H1 (cell line): ENCODE measurements at regions not wholly inside any gene's neighbourhood (a gene's known extent, or its start where the extent isn't known, plus 50 kb on each side); places are given as distances from the start of the nearest gene placed in this dataset.

Experiments used
- CTCF ChIA-PET: fragments of 300-600 bp; sonication (Branson Sonifier 250); formaldehyde crosslinking; loops from one replicate; lab custom pipeline; 2021; ENCODE audit not compliant: partially characterized antibody; lab: Charles Lee
- POLR2A ChIA-PET: fragments of 300-600 bp; sonication (Branson Sonifier 250); formaldehyde crosslinking; loops from one replicate; lab custom pipeline; 2021; ENCODE audit warnings: inconsistent platforms; ENCODE audit not compliant: partially characterized antibody; lab: Charles Lee
- DNase-seq, 2 experiments: peaks; one replicate each; pipeline versions ENCODE4 v3.0.0 to v3.0.0-alpha.2; 2010 to 2022; ENCODE audit warnings: low spot score in 2 of 2, low read depth in 1 of 2, mixed read lengths in 1 of 2
- FAIRE-seq: peaks from 2 replicates; lab custom pipeline; 2011; peaks lifted over from hg19 to GRCh38; lab: Jason Lieb, UNC
- H2AFZ ChIP-seq: 2 replicates; pipeline ENCODE4 v1.8.1; 2012; ENCODE audit warnings: low read length, inconsistent platforms
- H2AK5ac ChIP-seq: 2 replicates; pipeline ENCODE4 v1.6.1; 2013; ENCODE audit warnings: low read depth, low read length
- H2BK120ac ChIP-seq: replicated peaks from 2 replicates; pipeline ENCODE3; 2013; ENCODE audit warnings: low read depth, low read length, inconsistent platforms
- H2BK12ac ChIP-seq: 2 replicates; pipeline ENCODE4 v1.6.1; 2013; ENCODE audit warnings: low read depth, low read length
- H2BK15ac ChIP-seq: 2 replicates; pipeline ENCODE4 v1.6.1; 2013; ENCODE audit warnings: low read length
- H2BK20ac ChIP-seq: 2 replicates; pipeline ENCODE4 v1.6.1; 2013; ENCODE audit warnings: low read length
- H2BK5ac ChIP-seq: 2 replicates; pipeline ENCODE4 v1.6.1; 2013; ENCODE audit warnings: low read depth, low read length
- H3K14ac ChIP-seq: 2 replicates; pipeline ENCODE4 v1.6.1; 2013; ENCODE audit warnings: inconsistent platforms; ENCODE audit not compliant: insufficient read length
- H3K18ac ChIP-seq: 2 replicates; pipeline ENCODE4 v1.6.1; 2013; ENCODE audit warnings: low read length; ENCODE audit errors: extremely low read depth
- H3K23ac ChIP-seq: 2 replicates; pipeline ENCODE4 v1.6.1; 2013; ENCODE audit warnings: inconsistent platforms; ENCODE audit not compliant: insufficient read length
- H3K23me2 ChIP-seq: 2 replicates; pipeline ENCODE4 v1.6.1; 2013; ENCODE audit warnings: low read depth, low read length
- H3K27ac ChIP-seq: 2 replicates; pipeline ENCODE4 v1.6.1; 2011; ENCODE audit warnings: low read depth, low read length, inconsistent platforms
- H3K27me3 ChIP-seq, 4 experiments: replicated peaks in 1 of 4; 1 replicate in 1 of 4; 2 replicates in 3 of 4; pipeline versions ENCODE4 v1.6.1 to v1.8.1; 2011 to 2013; ENCODE audit warnings: low read length in 3 of 4, mild to moderate bottlenecking in 3 of 4, inconsistent platforms in 2 of 4, mixed read lengths in 2 of 4, moderate library complexity in 1 of 4; ENCODE audit not compliant: control insufficient read depth in 3 of 4, insufficient read depth in 3 of 4; ENCODE audit errors: extremely low read depth in 1 of 4
- H3K36me3 ChIP-seq, 4 experiments: 2 replicates each; pipeline versions ENCODE4 v1.6.1 to v1.8.1; 2011 to 2013; ENCODE audit warnings: mild to moderate bottlenecking in 4 of 4, low read length in 3 of 4, moderate library complexity in 2 of 4, control low read depth in 1 of 4, inconsistent platforms in 1 of 4; ENCODE audit not compliant: insufficient read depth in 4 of 4, control insufficient read depth in 2 of 4
- H3K4ac ChIP-seq: replicated peaks from 2 replicates; pipeline ENCODE3; 2013; ENCODE audit warnings: low read length, low read depth, mixed read lengths, inconsistent platforms; ENCODE audit not compliant: insufficient read length
- H3K4me1 ChIP-seq, 4 experiments: replicated peaks in 1 of 4; 1 replicate in 1 of 4; 2 replicates in 3 of 4; pipeline versions ENCODE4 v1.6.1 to v1.8.1; 2011 to 2013; ENCODE audit warnings: low read length in 3 of 4, inconsistent platforms in 2 of 4, mixed read lengths in 1 of 4; ENCODE audit not compliant: insufficient read depth in 4 of 4, control insufficient read depth in 3 of 4
- H3K4me2 ChIP-seq, 2 experiments: 2 replicates each; pipeline versions ENCODE4 v1.6.1 to v1.8.1; 2011 to 2013; ENCODE audit warnings: low read depth in 2 of 2, low read length in 2 of 2, control low read depth in 1 of 2, inconsistent platforms in 1 of 2, mild to moderate bottlenecking in 1 of 2; ENCODE audit not compliant: insufficient read depth in 1 of 2
- H3K4me3 ChIP-seq, 4 experiments: fragments of 200-600, 300-600 bp in 1 of 4; sonication (generic), shearing (Covaris generic), sonication (Bioruptor Twin) in 1 of 4; 2 replicates each; pipeline versions ENCODE4 v1.5.1 to v1.8.1; 2011 to 2016; ENCODE audit warnings: low read length in 4 of 4, low read depth in 3 of 4, control low read depth in 2 of 4, inconsistent platforms in 2 of 4, mild to moderate bottlenecking in 2 of 4, mixed read lengths in 1 of 4, moderate library complexity in 1 of 4; ENCODE audit not compliant: insufficient read depth in 2 of 4; ENCODE audit errors: extremely low read depth in 1 of 4
- H3K56ac ChIP-seq: replicated peaks from 2 replicates; pipeline ENCODE3; 2013; ENCODE audit warnings: low read depth, mild to moderate bottlenecking, mixed read lengths, low read length, inconsistent platforms; ENCODE audit not compliant: insufficient read length
- H3K79me1 ChIP-seq: 2 replicates; pipeline ENCODE4 v1.6.1; 2013; ENCODE audit warnings: low read depth, low read length, control low read depth
- H3K79me2 ChIP-seq, 2 experiments: 2 replicates each; pipeline versions ENCODE4 v1.6.1 to v1.8.1; 2012 to 2013; ENCODE audit warnings: low read length in 2 of 2, mild to moderate bottlenecking in 2 of 2, inconsistent platforms in 1 of 2; ENCODE audit not compliant: insufficient read depth in 2 of 2, control insufficient read depth in 1 of 2
- H3K9ac ChIP-seq, 4 experiments: replicated peaks in 1 of 4; 1 replicate in 1 of 4; 2 replicates in 3 of 4; pipeline versions ENCODE4 v1.6.1 to v1.8.1; 2011 to 2013; ENCODE audit warnings: low read depth in 3 of 4, low read length in 3 of 4, control low read depth in 2 of 4, mild to moderate bottlenecking in 2 of 4, moderate library complexity in 2 of 4, inconsistent platforms in 1 of 4; ENCODE audit errors: extremely low read depth in 1 of 4
- H3K9me3 ChIP-seq, 2 experiments: 2 replicates each; pipeline versions ENCODE4 v1.6.1 to v1.8.1; 2012 to 2013; ENCODE audit warnings: mild to moderate bottlenecking in 2 of 2, moderate library complexity in 2 of 2, control low read depth in 1 of 2, inconsistent platforms in 1 of 2, low read depth in 1 of 2, low read length in 1 of 2, mixed read lengths in 1 of 2; ENCODE audit not compliant: insufficient read depth in 2 of 2
- H4K20me1 ChIP-seq, 2 experiments: replicated peaks in 1 of 2; 2 replicates each; pipeline versions ENCODE3 to v1.8.1; 2011 to 2013; ENCODE audit warnings: inconsistent platforms in 2 of 2, low read length in 2 of 2, mild to moderate bottlenecking in 1 of 2; ENCODE audit not compliant: insufficient read depth in 2 of 2, control insufficient read depth in 1 of 2
- H4K5ac ChIP-seq: 2 replicates; pipeline ENCODE4 v1.6.1; 2013; ENCODE audit warnings: low read length, low read depth, mixed read lengths, inconsistent platforms; ENCODE audit not compliant: insufficient read length
- H4K8ac ChIP-seq: 2 replicates; pipeline ENCODE4 v1.8.0; 2013; ENCODE audit warnings: mild to moderate bottlenecking, moderate library complexity, low read length, inconsistent platforms; ENCODE audit not compliant: insufficient read depth; ENCODE audit errors: extremely low read depth
- H4K91ac ChIP-seq: replicated peaks from 2 replicates; pipeline ENCODE3; 2013; ENCODE audit warnings: low read length, mixed read lengths, inconsistent platforms; ENCODE audit not compliant: insufficient read length
- FOSL1 ChIP-seq: IDR thresholded peaks from 2 replicates; pipeline ENCODE4 v1.6.1; 2011; ENCODE audit warnings: mild to moderate bottlenecking, low read depth, low read length, moderate library complexity; ENCODE audit not compliant: insufficient read depth
- WGBS, 2 experiments: shearing (Covaris generic) in 1 of 2; methylation state at CpG; one replicate each; pipeline versions ENCODE4 v1.1.6 to v1.1.7; 2013 to 2015; ENCODE audit warnings: low lambda C conversion rate in 2 of 2, mixed read lengths in 2 of 2, inconsistent platforms in 1 of 2, low coverage in 1 of 2, missing lambda C conversion rate in 1 of 2; ENCODE audit not compliant: insufficient replicate concordance in 2 of 2, insufficient coverage in 1 of 2, insufficient read length in 1 of 2; ENCODE audit errors: extremely low coverage in 1 of 2, missing lambda C conversion rate in 1 of 2; 5-methylcytosine and 5-hydroxymethylcytosine counted together

DNA sequence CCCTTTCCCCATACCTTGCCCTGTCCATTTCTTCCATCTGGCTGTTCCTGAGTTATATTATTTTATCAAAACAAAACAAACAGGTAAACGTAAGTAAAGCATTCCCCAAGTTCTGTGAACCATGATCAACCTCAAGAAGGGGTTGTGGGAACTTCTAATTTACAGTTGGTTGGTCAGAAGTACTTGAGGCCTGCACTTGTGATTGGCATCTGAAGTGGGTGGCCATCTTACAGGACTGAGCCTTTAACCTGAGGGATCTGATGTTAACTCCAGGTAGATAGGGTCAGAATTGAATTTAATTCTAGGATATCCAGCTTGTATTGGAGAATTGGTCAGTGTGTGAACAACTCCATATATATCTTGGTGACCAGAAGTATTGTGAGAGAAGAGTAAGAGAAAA, 77.0 kb downstream of the DIO2 start:
- H3K27ac ChIP-seq: no peak overlapping the region
- no peaks in the 10 kb centered on the region for H4K20me1 ChIP-seq
- H4K5ac ChIP-seq: no peak overlapping the region
- H3K23ac ChIP-seq: no peak overlapping the region
- ChIA-PET POLR2A (no interaction called here), CTCF (no interaction called here)
- no peak overlapping the region for H2BK12ac ChIP-seq
- H3K4me3 ChIP-seq: no peak overlapping the region
- no peaks in the 10 kb centered on the region for H3K27me3 ChIP-seq
- no peak for FAIRE-seq
- H3K79me2 ChIP-seq: no peaks in the 10 kb centered on the region
- H4K91ac ChIP-seq: no peak overlapping the region
- no peak overlapping the region for H2BK120ac ChIP-seq
- H3K36me3 ChIP-seq: no peaks in the 10 kb centered on the region; a peak in 1 of 8 replicates
- H3K79me1 ChIP-seq: no peaks in the 10 kb centered on the region
- no peak overlapping the region for H2BK20ac ChIP-seq
- 81% methylated on average over 1 of the region's 1 CpG; no CpG with 5 or more reads in 1 of the 2 experiments for WGBS, 2 experiments
- no peak overlapping the region for H3K18ac ChIP-seq
- peaks cover 20% of the 10 kb centered on the region in 2 experiments for H3K9me3 ChIP-seq
- H2BK5ac ChIP-seq: no peak overlapping the region
- H3K14ac ChIP-seq: no peak overlapping the region
- no peak overlapping the region for H2AFZ ChIP-seq
- no peaks in the 10 kb centered on the region for H3K23me2 ChIP-seq
- no peak overlapping the region for H4K8ac ChIP-seq
- H3K4ac ChIP-seq: no peak overlapping the region
- TF ChIP-seq FOSL1: no peak
- H3K4me1 ChIP-seq: no peaks in the 10 kb centered on the region
- no peak overlapping the region for H2BK15ac ChIP-seq
- DNase-seq: no peak
- no peak overlapping the region for H3K56ac ChIP-seq
- no peak overlapping the region for H3K4me2 ChIP-seq
- no peak overlapping the region for H3K9ac ChIP-seq
- H2AK5ac ChIP-seq: no peak overlapping the region
